ENCODE measurements at regions not wholly inside any gene's neighbourhood (a gene's known extent, or its start where the extent isn't known, plus 50 kb on each side); places are given as distances from the start of the nearest gene placed in this dataset.

GRCh38 chr1:87941337-87941946 is 612.8 kb downstream of the LMO4 start:
- TF ChIP-seq, protein P1, sequence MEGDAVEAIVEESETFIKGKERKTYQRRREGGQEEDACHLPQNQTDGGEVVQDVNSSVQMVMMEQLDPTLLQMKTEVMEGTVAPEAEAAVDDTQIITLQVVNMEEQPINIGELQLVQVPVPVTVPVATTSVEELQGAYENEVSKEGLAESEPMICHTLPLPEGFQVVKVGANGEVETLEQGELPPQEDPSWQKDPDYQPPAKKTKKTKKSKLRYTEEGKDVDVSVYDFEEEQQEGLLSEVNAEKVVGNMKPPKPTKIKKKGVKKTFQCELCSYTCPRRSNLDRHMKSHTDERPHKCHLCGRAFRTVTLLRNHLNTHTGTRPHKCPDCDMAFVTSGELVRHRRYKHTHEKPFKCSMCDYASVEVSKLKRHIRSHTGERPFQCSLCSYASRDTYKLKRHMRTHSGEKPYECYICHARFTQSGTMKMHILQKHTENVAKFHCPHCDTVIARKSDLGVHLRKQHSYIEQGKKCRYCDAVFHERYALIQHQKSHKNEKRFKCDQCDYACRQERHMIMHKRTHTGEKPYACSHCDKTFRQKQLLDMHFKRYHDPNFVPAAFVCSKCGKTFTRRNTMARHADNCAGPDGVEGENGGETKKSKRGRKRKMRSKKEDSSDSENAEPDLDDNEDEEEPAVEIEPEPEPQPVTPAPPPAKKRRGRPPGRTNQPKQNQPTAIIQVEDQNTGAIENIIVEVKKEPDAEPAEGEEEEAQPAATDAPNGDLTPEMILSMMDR (IDR thresholded peaks at IDR 0.05), result no peak
- no peak for TF ChIP-seq POLR2A (IDR thresholded peaks at IDR 0.05)
